Stomach smooth muscle (tissue), 2 donors: ENCODE measurements at regions not wholly inside any gene's neighbourhood (a gene's known extent, or its start where the extent isn't known, plus 50 kb on each side); places are given as distances from the start of the nearest gene placed in this dataset.

Experiments
- H3K27ac ChIP-seq: one replicate; pipeline ENCODE4 v1.7.0; 2013; ENCODE audit warnings: mild to moderate bottlenecking, low read length, inconsistent platforms
- H3K27me3 ChIP-seq, 2 donors: one replicate each; pipeline ENCODE4 v1.7.0; 2013; ENCODE audit warnings: low read length in 2 of 2; ENCODE audit not compliant: insufficient read depth in 2 of 2, control insufficient read depth in 1 of 2
- H3K36me3 ChIP-seq, 2 donors: one replicate each; pipeline ENCODE4 v1.7.0; 2013; ENCODE audit warnings: low read length in 2 of 2; ENCODE audit not compliant: control insufficient read depth in 2 of 2, insufficient read depth in 2 of 2
- H3K4me1 ChIP-seq: one replicate; pipeline ENCODE4 v1.7.0; 2013; ENCODE audit warnings: low read length; ENCODE audit not compliant: control insufficient read depth, insufficient read depth
- H3K4me3 ChIP-seq, 2 donors: one replicate each; pipeline ENCODE4 v1.7.0; 2013; ENCODE audit warnings: low read length in 2 of 2
- H3K9ac ChIP-seq, 2 donors: one replicate each; pipeline ENCODE4 v1.7.0; 2013; ENCODE audit warnings: low read length in 2 of 2, mild to moderate bottlenecking in 1 of 2
- H3K9me3 ChIP-seq, 2 donors: one replicate each; pipeline ENCODE4 v1.7.0; 2013; ENCODE audit warnings: low read length in 2 of 2; ENCODE audit not compliant: control insufficient read depth in 2 of 2
- donor health status: healthy.
- donor health status: Pancreatic carcinoma.

GRCh38 chr14:98136012-98136789 lies 1135.8 kb downstream of the BCL11B start:
- no peak overlapping the region for H3K27ac ChIP-seq
- no peak overlapping the region for H3K4me3 ChIP-seq
- H3K9ac ChIP-seq, result no peak overlapping the region
- H3K27me3 ChIP-seq, result peaks cover 3 to 9% of the 10 kb centered on the region in 2 donors
- no peaks in the 10 kb centered on the region for H3K9me3 ChIP-seq
- no peaks in the 10 kb centered on the region for H3K4me1 ChIP-seq
- no peaks in the 10 kb centered on the region for H3K36me3 ChIP-seq

DNA sequence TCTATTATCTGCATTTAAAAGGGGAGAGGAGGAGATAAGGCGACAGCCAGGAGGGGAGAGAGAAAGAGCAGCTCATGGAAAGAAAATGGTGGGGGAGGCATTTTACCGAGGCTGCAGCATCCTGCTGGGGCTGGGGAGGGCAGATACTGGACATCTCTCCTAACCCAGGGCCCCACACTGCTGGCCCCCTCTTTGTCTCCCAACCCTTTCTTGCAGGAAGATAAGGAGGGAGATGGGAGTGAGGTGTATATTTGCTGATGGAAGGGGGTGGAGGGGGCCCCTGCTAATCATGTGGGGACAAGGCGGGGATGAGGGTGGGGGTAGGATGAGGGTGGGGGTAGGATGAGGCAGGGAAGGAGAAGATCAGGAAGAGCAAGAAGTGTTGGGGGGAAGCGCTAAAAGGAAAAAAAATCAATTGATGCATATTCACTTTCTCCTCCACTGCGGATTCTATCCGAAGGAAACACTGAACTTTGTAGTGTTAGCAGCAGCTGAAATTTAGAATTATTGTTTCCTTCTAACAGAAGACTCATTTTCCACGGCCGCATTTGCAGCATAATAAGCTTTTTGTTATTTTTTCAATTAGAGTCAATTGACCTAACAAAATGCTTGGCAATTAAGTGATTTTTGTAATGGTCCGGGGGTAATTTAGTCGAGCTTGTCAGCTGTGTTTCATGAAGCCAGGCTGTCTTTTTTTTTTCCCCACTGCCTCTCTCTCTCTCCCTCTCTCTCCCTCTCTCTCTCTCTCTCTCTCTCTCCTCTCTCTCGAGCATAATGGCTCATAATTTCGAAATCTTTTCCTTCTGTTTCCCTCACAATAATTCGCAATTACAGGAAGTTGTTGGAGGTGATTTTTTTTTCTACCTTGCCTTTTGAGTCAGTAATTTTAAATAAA lies 1134.6 kb downstream of the BCL11B start:
- H3K4me1 ChIP-seq, result no peaks in the 10 kb centered on the region
- H3K4me3 ChIP-seq, result no peak overlapping the region
- H3K36me3 ChIP-seq, result no peaks in the 10 kb centered on the region
- H3K9ac ChIP-seq, result no peak overlapping the region
- no peaks in the 10 kb centered on the region for H3K9me3 ChIP-seq
- no peak overlapping the region for H3K27ac ChIP-seq
- peaks cover 3 to 10% of the 10 kb centered on the region in 2 donors for H3K27me3 ChIP-seq

GRCh38 chr14:98138666-98139065 lies 1133.3 kb downstream of the BCL11B start:
- Histone ChIP-seq H3K4me3 (no peak overlapping the region), H3K27ac (no peak overlapping the region), H3K9ac (no peak overlapping the region), H3K4me1 (no peaks in the 10 kb centered on the region), H3K36me3 (no peaks in the 10 kb centered on the region), H3K9me3 (no peaks in the 10 kb centered on the region), H3K27me3 (peaks cover 3 to 11% of the 10 kb centered on the region in 2 donors)

DNA sequence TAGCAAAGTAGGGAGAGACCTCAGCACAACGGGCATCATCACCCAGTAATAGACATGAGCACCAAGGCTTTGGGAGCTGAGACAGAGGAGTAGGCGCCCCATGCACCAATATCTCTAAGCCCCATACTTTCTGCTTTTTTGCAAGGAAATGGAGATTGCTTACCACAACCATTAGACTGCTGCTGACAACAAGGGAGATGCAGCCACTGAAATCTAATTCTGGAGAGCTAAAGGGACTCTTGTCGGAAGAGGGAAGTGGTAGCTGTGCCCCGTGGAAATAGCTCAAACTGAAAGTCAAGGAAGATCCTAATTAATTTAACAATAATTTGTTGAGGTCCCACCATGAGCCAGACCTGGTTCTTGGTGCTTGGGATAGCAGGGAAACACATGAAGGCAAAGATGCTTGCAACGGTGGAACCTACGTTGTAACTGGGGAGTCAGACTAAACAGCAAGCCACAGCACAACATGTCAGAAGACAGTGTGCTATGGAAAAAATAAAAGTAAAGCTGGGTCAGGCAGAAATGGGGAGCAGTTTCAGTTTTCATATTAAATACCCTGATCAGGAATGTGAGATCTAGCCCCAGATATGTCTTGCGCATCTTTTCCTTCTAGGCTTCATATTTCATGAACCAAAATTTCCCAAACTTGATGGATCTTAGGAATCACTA lies 1131.0 kb downstream of the BCL11B start:
- no peaks in the 10 kb centered on the region for H3K9me3 ChIP-seq
- H3K4me3 ChIP-seq, result no peak overlapping the region
- no peak overlapping the region for H3K9ac ChIP-seq
- peaks cover 3 to 9% of the 10 kb centered on the region in 2 donors for H3K27me3 ChIP-seq
- no peaks in the 10 kb centered on the region for H3K4me1 ChIP-seq
- H3K36me3 ChIP-seq, result no peaks in the 10 kb centered on the region
- H3K27ac ChIP-seq, result no peak overlapping the region

- H3K36me3 ChIP-seq, result no peaks in the 10 kb centered on the region
- no peaks in the 10 kb centered on the region for H3K9me3 ChIP-seq
- H3K27ac ChIP-seq, result no peak overlapping the region
- H3K9ac ChIP-seq, result no peak overlapping the region
- no peaks in the 10 kb centered on the region for H3K4me1 ChIP-seq
- H3K27me3 ChIP-seq, result peaks cover 0 to 3% of the 10 kb centered on the region in 2 donors
- H3K4me3 ChIP-seq, result no peak overlapping the region
Measured at GRCh38 chr14:98143566-98143965, 1128.4 kb downstream of the BCL11B start.

DNA sequence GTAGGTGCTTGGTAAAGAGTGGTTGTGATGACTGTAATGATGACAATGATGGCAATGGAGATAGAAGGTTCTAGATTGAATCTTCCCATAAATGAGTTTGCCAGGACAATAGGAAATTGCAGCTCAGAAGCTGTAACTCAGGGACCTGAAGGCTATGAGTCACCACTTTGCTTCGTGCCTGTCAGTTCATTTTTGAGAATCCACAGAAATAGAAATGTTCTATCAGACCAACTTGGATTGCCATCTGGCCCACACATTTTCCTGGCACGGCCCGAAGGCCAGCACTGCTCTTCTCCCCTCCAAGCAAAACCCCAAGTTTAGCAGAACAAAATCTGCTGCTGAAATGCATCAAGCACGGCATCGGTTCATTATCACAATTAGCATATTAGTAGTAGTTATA lies 1127.0 kb downstream of the BCL11B start:
- Histone ChIP-seq H3K27me3 (peaks cover 0 to 3% of the 10 kb centered on the region in 2 donors), H3K4me1 (no peaks in the 10 kb centered on the region), H3K9me3 (no peaks in the 10 kb centered on the region), H3K36me3 (no peaks in the 10 kb centered on the region), H3K4me3 (no peak overlapping the region), H3K27ac (no peak overlapping the region), H3K9ac (no peak overlapping the region)

DNA sequence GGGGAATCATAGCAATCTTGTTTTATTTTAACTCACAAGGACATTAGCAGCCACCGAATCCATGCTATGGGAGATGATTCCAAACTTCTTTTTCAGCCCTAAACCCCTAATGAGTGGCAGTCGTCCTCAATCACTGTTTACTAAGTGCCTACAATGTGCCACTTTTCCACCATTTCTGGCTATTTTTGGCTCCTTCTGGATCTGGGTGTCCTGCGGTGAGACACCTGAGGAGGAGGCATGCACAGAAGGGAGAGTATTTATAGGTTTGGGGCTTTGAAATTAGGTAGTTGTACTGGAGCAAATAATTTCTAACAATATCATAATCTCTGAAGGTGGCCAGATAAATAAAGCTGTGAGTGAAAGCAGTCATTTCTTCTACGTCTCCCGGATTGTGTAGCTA lies 1125.6 kb downstream of the BCL11B start:
- H3K36me3 ChIP-seq, result no peaks in the 10 kb centered on the region
- H3K27me3 ChIP-seq, result peaks cover 0 to 3% of the 10 kb centered on the region in 2 donors
- H3K27ac ChIP-seq, result no peak overlapping the region
- H3K9ac ChIP-seq, result no peak overlapping the region
- no peak overlapping the region for H3K4me3 ChIP-seq
- H3K9me3 ChIP-seq, result no peaks in the 10 kb centered on the region
- H3K4me1 ChIP-seq, result no peaks in the 10 kb centered on the region

DNA sequence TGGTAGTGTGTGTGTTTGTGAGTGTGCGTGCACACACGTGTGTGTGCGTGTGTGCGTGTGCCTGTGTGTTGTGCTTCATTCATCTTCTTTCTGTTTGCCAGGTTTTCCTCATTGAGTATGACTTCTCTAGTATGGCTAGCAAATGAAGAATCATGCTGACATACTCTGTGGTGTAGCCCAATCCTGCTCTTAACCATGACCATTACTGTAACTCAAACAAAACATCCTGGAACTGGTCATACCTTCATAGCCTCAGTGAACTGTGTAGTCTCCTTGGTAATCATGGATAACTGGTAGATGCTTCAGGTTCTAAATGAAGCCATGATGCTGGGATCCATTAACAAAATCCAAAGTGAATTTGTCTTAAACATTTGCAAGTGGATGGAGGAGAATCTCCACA lies 1117.7 kb downstream of the BCL11B start:
- Histone ChIP-seq H3K4me3 (no peak overlapping the region), H3K9ac (no peak overlapping the region), H3K27ac (no peak overlapping the region), H3K4me1 (no peaks in the 10 kb centered on the region), H3K36me3 (no peaks in the 10 kb centered on the region), H3K9me3 (no peaks in the 10 kb centered on the region), H3K27me3 (peaks cover 2 to 4% of the 10 kb centered on the region in 2 donors)

DNA sequence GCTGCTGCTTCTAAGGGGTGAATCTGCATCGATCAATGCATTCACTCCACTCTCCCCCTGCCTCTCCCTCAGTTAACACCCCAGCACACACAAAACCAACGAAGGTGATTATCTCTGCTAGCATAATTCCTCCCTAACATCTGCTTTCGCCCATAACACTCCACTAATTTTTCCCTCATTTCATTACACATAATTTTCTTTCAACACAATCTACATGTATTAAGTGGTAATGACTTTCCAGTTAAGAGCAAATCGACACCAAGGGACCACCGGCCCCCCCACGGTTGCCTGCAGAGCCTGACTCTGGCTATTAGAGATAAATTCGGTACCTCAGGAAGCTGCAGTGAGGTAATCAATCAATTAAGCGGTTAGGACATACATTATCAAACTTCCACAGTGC lies 1115.6 kb downstream of the BCL11B start:
- Histone ChIP-seq H3K27ac (no peak overlapping the region), H3K4me1 (no peaks in the 10 kb centered on the region), H3K27me3 (peaks cover 3 to 4% of the 10 kb centered on the region in 2 donors), H3K9me3 (no peaks in the 10 kb centered on the region), H3K9ac (no peak overlapping the region), H3K36me3 (no peaks in the 10 kb centered on the region), H3K4me3 (no peak overlapping the region)

DNA sequence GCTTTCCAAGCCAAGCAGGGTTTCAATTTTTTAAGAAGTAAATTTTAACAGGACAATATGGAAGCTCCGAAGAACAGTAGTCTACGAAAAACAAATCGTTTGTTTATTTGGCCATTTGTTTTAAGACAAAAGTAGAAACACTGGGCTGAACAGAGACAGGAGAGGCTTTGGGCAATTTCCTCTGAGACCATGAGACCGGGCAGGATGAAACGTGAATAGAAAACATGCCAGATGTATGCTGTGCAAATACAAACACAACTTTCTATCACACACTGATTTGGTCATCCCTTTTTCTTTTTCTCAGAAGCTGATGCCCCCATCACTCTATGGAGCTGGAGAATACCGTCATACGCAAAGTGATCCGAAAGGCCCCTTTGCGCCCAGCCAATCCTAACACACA lies 1111.1 kb downstream of the BCL11B start:
- Histone ChIP-seq H3K9me3 (no peaks in the 10 kb centered on the region), H3K9ac (no peak overlapping the region), H3K4me3 (no peak overlapping the region), H3K36me3 (no peaks in the 10 kb centered on the region), H3K27me3 (peaks cover 4 to 17% of the 10 kb centered on the region in 2 donors), H3K27ac (no peak overlapping the region), H3K4me1 (no peaks in the 10 kb centered on the region)
